SH-SY5Y (cell line): ENCODE measurements at regions not wholly inside any gene's neighbourhood (a gene's known extent, or its start where the extent isn't known, plus 50 kb on each side); places are given as distances from the start of the nearest gene placed in this dataset.

Source experiments
- GATA2 ChIP-seq: IDR thresholded peaks from 2 replicates; pipeline ENCODE4 v1.6.1; 2011; ENCODE audit warnings: mild to moderate bottlenecking, low read depth, low read length
- GATA3 ChIP-seq: IDR thresholded peaks from 2 replicates; pipeline ENCODE4 v1.6.1; 2011; ENCODE audit warnings: low read depth, mild to moderate bottlenecking, low read length, moderate library complexity

DNA sequence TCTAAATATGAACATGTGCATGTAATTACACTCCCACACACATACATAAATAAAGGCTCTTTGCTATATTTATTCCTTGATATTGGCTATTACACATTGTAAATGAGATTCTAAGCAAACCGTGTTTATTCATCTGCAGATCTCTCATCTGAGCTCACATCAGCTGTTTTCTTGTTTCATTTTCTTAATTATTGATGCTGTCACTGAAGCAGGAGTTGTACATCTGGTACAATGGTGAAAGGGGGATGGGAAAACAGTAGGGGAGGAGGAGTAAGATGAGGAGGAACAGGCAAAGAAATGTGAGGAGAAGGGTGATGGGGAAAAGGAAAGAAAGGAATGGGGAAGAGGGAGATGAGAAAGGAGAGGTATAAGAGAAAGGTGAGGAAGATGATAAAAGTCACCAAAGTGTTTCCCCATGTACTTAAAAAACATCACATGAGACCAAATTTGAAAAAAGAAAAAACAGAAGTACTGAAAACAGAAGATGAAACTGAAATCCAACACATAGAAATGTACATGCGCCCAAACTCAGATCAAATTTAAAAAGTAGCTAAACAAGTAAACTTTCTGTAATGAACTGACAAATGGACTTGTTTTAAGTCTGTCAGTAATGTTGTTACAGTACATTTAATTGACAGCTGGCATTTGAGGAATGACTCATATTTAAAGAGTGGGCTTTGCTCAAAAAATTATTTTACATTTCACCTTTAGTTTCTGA is 472.2 kb downstream of the ARL4A start:
- TF ChIP-seq GATA2: no peak
- TF ChIP-seq GATA3: no peak
